Mononuclear cell (primary cell): ENCODE measurements at regions not wholly inside any gene's neighbourhood (a gene's known extent, or its start where the extent isn't known, plus 50 kb on each side); places are given as distances from the start of the nearest gene placed in this dataset.
"Not testable (repeated sequence)": the region's sequence is repeated elsewhere in the genome, so short reads cannot be mapped to it uniquely, and the experiment has no call there.

Experiments used
- H3K27me3 ChIP-seq: 2 replicates; pipeline ENCODE4 v1.6.0; 2011; ENCODE audit warnings: low read length, control low read depth; ENCODE audit not compliant: insufficient read depth
- H3K4me1 ChIP-seq: 2 replicates; pipeline ENCODE4 v1.5.1; 2011; ENCODE audit warnings: mild to moderate bottlenecking, low read length, control low read depth; ENCODE audit not compliant: insufficient read depth
- H3K4me3 ChIP-seq: 2 replicates; pipeline ENCODE4 v1.5.1; 2011; ENCODE audit warnings: mild to moderate bottlenecking, low read length, moderate library complexity
- H3K9me3 ChIP-seq: 2 replicates; pipeline ENCODE4 v1.5.1; 2011; ENCODE audit warnings: low read depth, mild to moderate bottlenecking, control low read depth, low read length

DNA sequence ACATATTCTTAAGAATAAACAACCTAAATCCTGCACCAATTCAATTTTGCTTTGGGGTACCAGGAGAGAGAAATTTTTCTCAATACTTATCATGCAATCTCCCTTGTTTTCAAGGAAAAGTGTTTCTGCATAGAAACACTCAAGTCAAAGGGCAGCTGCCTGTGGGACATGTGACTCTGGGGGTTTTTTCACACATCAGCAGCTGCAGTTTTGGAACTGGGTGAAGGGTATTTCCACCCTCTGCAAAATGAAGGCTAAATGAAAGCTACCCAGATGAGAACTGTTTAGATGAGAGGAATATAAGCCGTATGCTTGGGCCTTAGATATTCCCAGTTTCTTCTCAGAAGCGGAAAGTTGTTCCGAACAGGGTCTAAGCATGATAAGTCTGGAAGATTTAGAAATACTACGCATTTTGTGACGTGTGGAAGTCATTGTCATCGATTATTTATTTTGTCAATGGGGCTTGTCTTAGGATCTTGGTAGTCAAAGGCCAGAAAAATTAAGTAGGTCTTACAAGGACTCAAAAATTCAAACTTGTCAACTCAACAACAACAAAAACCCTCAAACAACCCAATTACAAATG lies 64.3 kb upstream of the BOD1 start:
- Histone ChIP-seq H3K4me3 (no peak overlapping the region), H3K27me3 (no peaks in the 10 kb centered on the region), H3K4me1 (peaks cover 5% of the 10 kb centered on the region), H3K9me3 (no peaks in the 10 kb centered on the region)

DNA sequence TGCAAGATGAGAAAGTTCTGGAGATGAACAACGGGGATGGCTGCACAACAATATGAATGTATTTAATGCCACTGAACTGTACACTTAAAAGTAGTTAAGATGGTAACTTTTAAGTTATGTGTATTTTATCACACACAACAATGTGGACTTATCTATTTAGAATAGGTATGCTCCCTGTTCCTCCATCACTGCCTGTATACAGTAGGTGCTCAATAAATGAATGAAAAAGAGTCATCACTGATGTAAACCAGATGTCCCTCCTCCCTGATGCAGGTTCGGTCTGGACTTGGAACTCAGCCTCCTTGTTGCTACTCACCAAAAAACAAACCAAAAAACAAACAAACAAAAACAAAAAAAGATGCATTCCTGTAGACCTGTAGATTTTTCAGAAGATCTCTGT lies 65.9 kb upstream of the BOD1 start:
- no peaks in the 10 kb centered on the region for H3K27me3 ChIP-seq
- H3K9me3 ChIP-seq, result no peaks in the 10 kb centered on the region
- H3K4me3 ChIP-seq, result no peak overlapping the region
- H3K4me1 ChIP-seq, result peaks cover 5% of the 10 kb centered on the region

DNA sequence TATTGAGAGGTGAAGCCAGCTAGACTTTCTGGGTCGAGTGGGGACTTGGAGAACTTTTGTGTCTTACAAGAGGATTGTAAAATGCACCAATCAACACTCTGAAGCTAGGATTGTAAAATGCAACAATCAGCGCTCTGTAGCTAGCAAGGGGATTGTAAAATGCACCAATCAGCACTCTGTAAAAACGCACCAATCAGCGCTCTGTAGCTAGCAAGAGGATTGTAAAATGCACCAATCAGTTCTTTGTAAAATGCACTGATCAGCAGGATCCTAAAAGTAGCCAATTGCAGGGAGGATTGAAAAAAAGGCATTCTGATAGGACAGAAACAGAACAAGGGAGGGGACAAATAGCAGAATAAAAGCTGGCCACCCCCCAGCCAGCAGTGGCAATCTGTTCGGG lies 68.1 kb upstream of the BOD1 start:
- H3K4me3 ChIP-seq, H3K27me3 ChIP-seq, H3K9me3 ChIP-seq: not testable (repeated sequence)

DNA sequence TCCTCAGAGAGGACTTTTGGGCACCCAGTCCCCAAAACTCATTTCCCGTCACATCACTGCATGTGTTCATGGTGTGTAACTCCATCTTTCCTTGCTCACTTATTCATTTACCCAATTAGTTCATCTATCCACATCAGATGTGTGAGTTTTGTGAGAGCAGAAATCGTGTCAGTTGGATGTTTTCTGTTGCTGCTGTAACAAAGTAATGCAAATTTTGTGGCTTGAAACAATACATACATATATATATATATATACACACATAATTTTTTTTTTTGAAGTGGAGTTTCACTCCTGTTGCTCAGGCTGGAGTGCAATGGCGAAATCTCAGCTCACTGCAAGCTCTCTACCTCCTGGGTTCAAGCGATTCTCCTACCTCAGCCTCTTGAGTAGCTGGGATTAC lies 70.5 kb upstream of the BOD1 start:
- Histone ChIP-seq H3K27me3 (no peaks in the 10 kb centered on the region), H3K9me3 (no peaks in the 10 kb centered on the region), H3K4me1 (peaks cover 17% of the 10 kb centered on the region), H3K4me3 (no peak overlapping the region)

More for the DNA sequence above, 68.1 kb upstream of the BOD1 start:
- H3K4me1 ChIP-seq, result peaks cover 16% of the 10 kb centered on the region

DNA sequence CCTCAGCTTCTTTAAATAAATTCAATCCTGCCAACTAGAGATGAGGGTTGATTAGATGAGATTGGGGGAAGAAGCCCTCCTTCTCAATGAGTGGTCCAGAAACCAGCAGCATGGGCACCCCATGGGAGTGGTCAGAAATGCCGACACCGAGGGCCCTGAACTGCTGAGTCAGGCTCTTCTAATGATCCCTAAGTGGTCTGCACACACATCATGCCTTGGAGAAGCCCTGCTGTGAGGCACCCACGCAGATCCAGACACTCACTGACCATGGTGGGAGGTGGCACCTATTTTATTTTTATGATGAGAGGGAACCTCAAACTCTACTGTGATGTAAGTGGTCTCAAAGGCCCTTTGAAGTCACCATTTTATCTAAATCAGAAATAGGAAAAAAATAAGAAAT lies 72.3 kb upstream of the BOD1 start:
- H3K4me3 ChIP-seq, result no peak overlapping the region
- H3K27me3 ChIP-seq, result no peaks in the 10 kb centered on the region
- H3K4me1 ChIP-seq, result peaks cover 17% of the 10 kb centered on the region
- H3K9me3 ChIP-seq, result no peaks in the 10 kb centered on the region

DNA sequence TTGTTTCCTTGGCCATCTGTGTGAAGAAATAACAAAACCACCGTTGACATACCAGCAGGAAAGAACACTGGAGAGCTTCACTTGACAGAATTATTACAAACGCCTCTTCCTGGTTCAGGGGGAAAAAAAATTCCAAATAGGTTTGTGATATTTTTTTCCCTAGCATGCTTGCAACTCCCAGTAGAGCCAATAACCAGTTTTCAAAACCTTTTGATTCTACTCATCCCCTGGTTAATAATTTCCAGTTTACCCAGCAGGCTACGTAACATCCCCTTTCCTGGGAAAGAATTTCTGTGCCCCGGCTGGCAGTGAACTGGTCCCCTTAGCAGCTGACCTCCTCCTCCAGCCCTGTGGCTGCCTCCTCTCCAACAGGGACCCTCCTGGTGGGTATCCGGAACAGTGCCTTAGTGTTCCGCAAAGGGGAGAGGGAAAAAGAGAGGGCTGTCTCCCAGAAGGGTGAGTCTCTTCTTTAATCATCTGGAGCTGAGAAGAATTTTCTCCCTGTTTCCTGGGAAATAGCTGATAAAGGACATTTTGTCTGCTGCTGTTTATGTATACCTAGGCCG lies 72.8 kb upstream of the BOD1 start:
- peaks cover 17% of the 10 kb centered on the region for H3K4me1 ChIP-seq
- H3K27me3 ChIP-seq, result no peaks in the 10 kb centered on the region
- H3K4me3 ChIP-seq, result no peak overlapping the region
- H3K9me3 ChIP-seq, result no peaks in the 10 kb centered on the region

DNA sequence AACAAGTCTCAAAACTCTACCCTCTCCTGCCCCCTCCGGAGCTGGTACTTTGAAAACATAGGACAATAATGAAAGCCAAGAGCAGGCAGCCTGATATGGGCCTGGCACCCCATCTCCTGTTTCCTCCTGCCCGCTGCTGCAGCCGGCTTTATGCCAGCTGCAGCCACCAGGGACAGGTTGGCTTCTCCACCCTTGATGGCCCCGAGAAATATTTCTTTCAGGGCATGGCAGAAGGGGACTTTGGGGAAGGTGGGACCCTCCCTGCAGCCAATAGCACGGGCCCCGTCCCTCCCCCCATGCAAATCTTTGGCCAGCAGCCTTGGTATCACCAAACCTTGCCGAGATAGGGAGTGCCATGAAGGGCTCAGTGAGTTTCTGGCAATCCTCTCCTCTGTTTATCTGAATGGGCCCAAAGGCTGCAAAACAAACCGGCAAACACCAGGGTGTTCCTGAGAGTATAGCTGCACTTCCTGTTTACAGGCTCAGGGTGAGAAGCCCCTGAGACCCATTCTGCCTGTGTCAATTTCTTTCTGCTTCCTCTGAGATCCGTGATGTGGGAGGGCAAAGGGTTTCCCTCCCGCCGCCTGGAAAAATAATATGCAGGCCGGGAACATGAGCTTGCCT lies 73.4 kb upstream of the BOD1 start:
- Histone ChIP-seq H3K27me3 (no peaks in the 10 kb centered on the region), H3K4me3 (no peak overlapping the region)

DNA sequence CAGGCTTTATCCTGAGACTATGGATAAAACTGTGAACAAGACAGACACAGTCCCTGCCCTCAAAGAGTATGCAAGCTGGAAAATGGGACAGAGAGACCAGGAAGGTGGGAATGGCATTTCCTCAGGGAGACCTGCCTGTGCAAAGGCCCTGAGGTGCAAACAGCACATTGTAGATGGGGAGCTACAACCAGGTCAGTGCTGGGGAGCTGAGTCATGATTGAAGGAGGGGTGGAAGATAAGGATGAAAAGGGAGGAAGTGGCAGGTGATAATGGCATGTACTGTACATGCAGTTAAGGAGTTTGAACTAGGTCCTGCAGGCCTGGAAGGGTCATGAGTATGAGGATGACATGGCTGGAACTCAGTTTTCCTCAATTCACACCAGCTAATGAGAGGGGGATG lies 75.5 kb upstream of the BOD1 start:
- Histone ChIP-seq H3K4me1 (peaks cover 17% of the 10 kb centered on the region), H3K9me3 (no peaks in the 10 kb centered on the region), H3K27me3 (no peaks in the 10 kb centered on the region), H3K4me3 (no peak overlapping the region)

More for the DNA sequence above, 73.4 kb upstream of the BOD1 start:
- H3K4me1 ChIP-seq, result peaks cover 17% of the 10 kb centered on the region
- H3K9me3 ChIP-seq, result no peaks in the 10 kb centered on the region

DNA sequence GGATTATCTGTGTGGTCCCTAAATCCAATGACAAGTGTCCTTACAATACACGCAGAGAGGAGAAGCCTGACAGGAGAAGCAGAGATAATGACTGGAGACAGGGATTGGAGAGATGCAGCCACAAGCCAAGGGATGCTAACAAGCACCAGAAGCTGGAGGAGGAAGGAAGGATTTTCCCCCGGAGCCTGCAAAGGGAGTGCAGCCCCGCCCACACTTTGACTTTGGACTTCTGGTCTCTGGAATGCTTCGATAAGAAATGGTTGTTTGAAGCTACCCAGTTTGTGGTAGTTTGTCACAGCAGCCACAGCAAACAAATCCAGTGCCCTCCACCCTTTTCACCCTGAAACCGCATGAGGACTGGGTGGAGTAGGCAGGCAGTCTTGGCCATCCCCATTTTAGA lies 77.2 kb upstream of the BOD1 start:
- Histone ChIP-seq H3K27me3 (no peaks in the 10 kb centered on the region), H3K4me3 (no peak overlapping the region), H3K9me3 (no peaks in the 10 kb centered on the region)

DNA sequence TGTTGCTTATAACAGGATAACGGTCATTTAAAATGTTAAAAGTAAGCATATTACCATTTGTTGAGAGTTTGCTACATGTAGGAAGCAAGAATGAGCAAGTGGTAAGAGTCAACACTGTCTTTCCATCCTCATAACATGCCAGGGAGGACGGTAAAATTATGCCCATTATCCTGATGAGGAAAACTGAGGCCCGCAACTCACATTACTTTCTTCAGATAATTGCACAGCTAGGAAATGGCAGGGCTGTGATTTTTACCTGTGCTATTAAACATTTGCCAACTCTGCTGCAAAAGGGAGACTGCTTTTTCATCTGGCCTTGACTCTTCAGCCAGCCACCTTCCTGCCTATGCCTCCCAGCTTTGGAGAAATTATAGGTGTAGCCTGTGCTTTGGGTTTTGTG lies 79.8 kb upstream of the BOD1 start:
- Histone ChIP-seq H3K27me3 (no peaks in the 10 kb centered on the region), H3K4me3 (no peak overlapping the region), H3K9me3 (no peaks in the 10 kb centered on the region), H3K4me1 (no peaks in the 10 kb centered on the region)

More for the DNA sequence above, 77.2 kb upstream of the BOD1 start:
- H3K4me1 ChIP-seq, result peaks cover 15% of the 10 kb centered on the region

DNA sequence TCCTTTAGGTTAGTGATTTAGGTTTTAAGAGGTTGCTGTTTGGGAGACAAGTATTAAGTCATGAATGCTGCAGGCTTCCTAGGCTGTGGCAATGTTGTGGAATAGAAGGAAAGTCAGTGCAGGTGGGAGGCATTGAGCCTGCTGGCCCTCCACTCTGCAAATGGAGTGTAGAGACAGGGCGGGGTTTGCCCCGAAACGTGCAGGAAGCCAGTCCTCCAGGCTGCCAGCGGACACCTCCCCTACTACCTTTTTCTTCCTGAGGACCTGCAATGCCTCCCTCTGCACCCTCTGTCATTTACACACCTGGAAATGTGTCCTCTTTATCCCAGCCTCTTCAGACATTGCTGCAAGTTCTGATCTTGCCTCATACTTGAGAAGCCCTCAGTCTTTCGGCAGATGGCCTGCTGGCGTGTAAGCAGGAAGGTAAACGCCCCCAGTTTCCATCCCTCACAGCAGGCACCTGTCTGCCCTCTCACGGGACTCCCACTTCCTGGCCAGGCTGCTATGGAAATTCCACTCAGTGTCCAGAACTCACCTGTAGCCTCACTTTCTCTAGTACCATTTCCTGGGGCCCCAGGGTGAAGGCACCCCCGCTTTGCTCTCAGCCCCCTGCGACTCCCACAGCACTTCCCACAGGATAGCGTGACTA lies 81.6 kb upstream of the BOD1 start:
- no peaks in the 10 kb centered on the region for H3K27me3 ChIP-seq
- H3K4me1 ChIP-seq, result no peaks in the 10 kb centered on the region
- no peak overlapping the region for H3K4me3 ChIP-seq
- no peaks in the 10 kb centered on the region for H3K9me3 ChIP-seq

DNA sequence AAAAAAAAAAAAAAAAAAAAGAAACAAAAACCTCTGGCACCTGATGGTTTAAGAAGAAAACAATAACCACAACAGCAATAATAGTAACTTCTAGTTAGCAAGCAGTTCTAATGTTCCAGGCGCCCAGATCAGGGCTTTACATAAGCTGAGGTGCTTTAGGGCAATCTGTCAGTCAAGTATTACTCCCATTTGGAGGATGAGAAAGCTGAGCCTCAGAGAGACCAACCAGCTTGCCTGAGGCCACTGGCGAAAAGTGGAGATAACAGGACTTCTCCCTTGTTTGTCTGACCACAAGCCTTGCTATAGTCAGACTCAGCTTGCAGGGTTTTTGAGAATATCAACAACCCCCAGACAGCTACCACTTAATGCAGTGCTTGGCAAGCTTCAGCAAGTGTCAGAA lies 83.5 kb upstream of the BOD1 start:
- Histone ChIP-seq H3K9me3 (no peaks in the 10 kb centered on the region), H3K4me1 (no peaks in the 10 kb centered on the region), H3K27me3 (no peaks in the 10 kb centered on the region), H3K4me3 (no peak overlapping the region)

DNA sequence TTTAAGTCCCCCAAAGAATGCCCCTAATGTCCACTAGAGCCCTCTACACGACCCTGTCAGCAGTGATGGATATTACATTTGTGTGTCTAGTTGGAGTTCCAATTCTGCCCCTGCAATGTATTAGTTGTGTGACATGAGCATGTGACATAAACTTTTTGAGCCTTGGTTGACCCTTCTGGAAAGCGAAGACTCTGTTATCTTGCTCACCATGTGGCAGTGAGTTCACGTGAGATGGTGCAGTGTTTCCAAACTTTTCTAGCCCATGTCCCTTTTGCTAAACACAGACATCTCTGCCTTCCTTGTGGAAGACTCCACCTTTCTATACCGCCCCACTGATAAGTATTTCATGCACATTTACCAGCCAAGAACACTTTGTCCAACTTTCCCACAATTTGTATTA lies 87.0 kb upstream of the BOD1 start:
- H3K4me3 ChIP-seq, result no peak overlapping the region

DNA sequence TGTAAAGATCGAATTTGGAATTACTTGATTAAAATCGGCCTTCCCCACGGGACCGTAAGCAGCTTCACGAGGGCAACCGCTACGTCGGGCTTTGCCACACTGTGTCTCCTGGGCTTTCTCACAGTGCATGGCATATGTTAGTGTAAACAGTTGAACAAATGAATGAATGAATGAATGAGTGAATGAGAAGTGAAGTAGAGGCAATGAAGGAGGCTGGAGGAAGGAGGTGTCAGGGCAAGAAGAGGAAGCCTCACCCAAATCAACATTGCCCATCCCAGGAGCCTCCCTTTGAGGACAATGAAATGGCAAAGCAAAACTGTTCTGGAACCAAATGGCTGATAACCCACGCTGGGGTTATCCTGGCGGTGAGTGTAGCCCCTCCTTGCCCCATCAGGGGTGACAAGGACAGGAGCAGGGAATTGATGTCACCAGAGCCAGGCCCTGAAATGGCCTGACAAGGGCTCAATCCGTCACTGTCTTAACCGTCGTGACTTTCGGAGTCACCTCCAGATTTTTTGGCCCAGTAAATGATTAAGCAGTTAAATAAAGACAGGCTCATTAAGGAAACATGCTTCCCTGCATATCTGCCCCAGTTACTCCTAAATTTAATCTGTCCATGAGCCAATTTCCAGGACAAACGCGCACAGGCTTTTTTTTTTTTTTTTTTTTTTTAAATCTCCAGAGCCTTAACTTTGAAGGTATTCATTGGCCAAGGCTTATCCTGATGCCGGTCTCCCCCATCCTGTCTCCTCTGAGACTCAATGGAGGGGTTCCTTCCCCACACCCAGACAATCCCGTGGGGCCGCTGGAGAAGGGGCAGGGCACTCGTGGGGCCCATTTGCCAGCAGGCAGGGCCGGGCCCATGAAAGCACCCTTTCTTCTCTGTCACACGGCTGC lies 88.4 kb upstream of the BOD1 start:
- H3K4me1 ChIP-seq, result no peaks in the 10 kb centered on the region
- no peaks in the 10 kb centered on the region for H3K9me3 ChIP-seq
- H3K27me3 ChIP-seq, result no peaks in the 10 kb centered on the region
- H3K4me3 ChIP-seq, result no peak overlapping the region

More for the DNA sequence above, 87.0 kb upstream of the BOD1 start:
- Histone ChIP-seq H3K4me1 (no peaks in the 10 kb centered on the region), H3K27me3 (no peaks in the 10 kb centered on the region), H3K9me3 (no peaks in the 10 kb centered on the region)

DNA sequence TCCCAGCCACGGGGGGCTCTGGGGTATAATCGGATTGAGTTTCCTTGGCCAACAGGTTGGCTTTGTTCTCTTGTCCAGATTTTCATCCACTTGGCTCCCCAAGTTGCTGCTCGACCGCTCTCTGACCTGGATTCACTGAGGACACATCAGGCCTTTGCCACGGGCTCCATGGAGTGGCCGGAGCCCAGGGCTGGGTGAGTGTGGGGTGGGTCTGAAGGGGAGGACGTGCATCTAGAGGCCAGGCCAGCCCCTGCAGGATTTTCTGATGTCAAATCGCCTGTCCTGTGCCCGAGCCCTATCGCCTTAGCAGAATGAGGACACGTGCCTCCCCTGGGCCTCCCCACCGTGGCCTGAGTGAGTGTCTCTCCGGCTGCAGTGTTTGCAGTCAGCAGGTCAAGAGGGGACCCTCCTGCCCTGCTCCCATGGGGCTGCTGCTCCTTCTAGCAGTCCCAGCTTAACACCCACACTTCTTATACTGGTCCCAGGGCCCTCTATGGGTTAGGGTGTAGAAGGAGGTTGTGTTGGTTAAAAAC lies 89.1 kb upstream of the BOD1 start:
- no peaks in the 10 kb centered on the region for H3K9me3 ChIP-seq
- no peaks in the 10 kb centered on the region for H3K27me3 ChIP-seq
- H3K4me3 ChIP-seq, result no peak overlapping the region
- no peaks in the 10 kb centered on the region for H3K4me1 ChIP-seq
